MCF 10A (cell line): ENCODE measurements at regions not wholly inside any gene's neighbourhood (a gene's known extent, or its start where the extent isn't known, plus 50 kb on each side); places are given as distances from the start of the nearest gene placed in this dataset.
A peak's percentile ranks its signal among the peaks of the same experiment; 100 is the strongest.

Experiments
- BruUV-seq: library from RNA; stranded (reverse); fragments of 400-500 nt; replicated peaks from 2 replicates; lab custom pipeline; 2021; lab: Mats Ljungman, UMichigan
- CTCF ChIA-PET: fragments of 300-600 bp; sonication (Branson Sonifier 250); formaldehyde crosslinking; extraction: SDS; loops from one replicate; lab custom pipeline; 2021; ENCODE audit warnings: antibody characterized with exemption, inconsistent platforms; lab: Yijun Ruan, JAX
- POLR2A ChIA-PET: fragments of 300-600, 350-650 bp; sonication (Branson Sonifier 250); formaldehyde crosslinking; extraction: SDS; loops from one replicate; lab custom pipeline; 2020; ENCODE audit warnings: antibody characterized with exemption, inconsistent platforms; lab: Yijun Ruan, JAX
- DNase-seq: peaks from one replicate; pipeline ENCODE4 v3.0.0-alpha.2; 2018; ENCODE audit not compliant: unreplicated experiment
- H3K27ac Mint-ChIP-seq: one replicate; pipeline ENCODE4 v1.8.0; 2022; ENCODE audit warnings: mild to moderate bottlenecking, low read depth, mixed read lengths; ENCODE audit not compliant: unreplicated experiment
- H3K27me3 Mint-ChIP-seq: one replicate; pipeline ENCODE4 v1.8.0; 2022; ENCODE audit warnings: mixed read lengths; ENCODE audit not compliant: insufficient read depth, unreplicated experiment
- H3K36me3 Mint-ChIP-seq: one replicate; pipeline ENCODE4 v1.8.0; 2022; ENCODE audit warnings: mild to moderate bottlenecking, moderate library complexity, mixed read lengths; ENCODE audit not compliant: insufficient read depth, unreplicated experiment
- H3K4me1 Mint-ChIP-seq: one replicate; pipeline ENCODE4 v1.8.0; 2022; ENCODE audit warnings: mixed read lengths; ENCODE audit not compliant: insufficient read depth, unreplicated experiment
- H3K4me3 Mint-ChIP-seq: one replicate; pipeline ENCODE4 v1.8.0; 2022; ENCODE audit warnings: mild to moderate bottlenecking, moderate library complexity, mixed read lengths; ENCODE audit not compliant: unreplicated experiment
- H3K9me3 Mint-ChIP-seq: one replicate; pipeline ENCODE4 v1.8.0; 2022; ENCODE audit warnings: mixed read lengths; ENCODE audit not compliant: unreplicated experiment
- CTCF ChIP-seq: fragments of 200-600 bp; IDR thresholded peaks from one replicate; pipeline ENCODE4 v1.8.0; 2022; ENCODE audit warnings: antibody characterized with exemption, mild to moderate bottlenecking; ENCODE audit not compliant: unreplicated experiment
- intact Hi-C: fragments of 100-400 bp; cut with micrococcal nuclease; formaldehyde crosslinking; loops from 2 replicates; pipeline ENCODE4 v1.14.1; 2022

GRCh38 chr6:33965766-33966165 is 162.0 kb upstream of the MLN start:
- no peaks in the 10 kb centered on the region for H3K36me3 Mint-ChIP-seq
- H3K27me3 Mint-ChIP-seq = peaks cover 37% of the 10 kb centered on the region
- TF ChIP-seq CTCF = no peak
- no TSS peak for BruUV-seq
- CTCF ChIA-PET = interaction anchor here (0.6 kb wide), 1 partner anchor 205 kb away, joined by 3 read pairs; no protein-coding TSS in a partner anchor
- peaks cover 7% of the 10 kb centered on the region for H3K9me3 Mint-ChIP-seq
- no peak overlapping the region for H3K4me3 Mint-ChIP-seq
- peaks cover 7% of the 10 kb centered on the region for H3K4me1 Mint-ChIP-seq
- DNase-seq = peak; percentile 76
- POLR2A ChIA-PET = interaction anchor here (0.6 to 1.3 kb wide), 2 partner anchors 8 to 126 kb away, joined by 3 to 4 read pairs; no protein-coding TSS in a partner anchor
- H3K27ac Mint-ChIP-seq = no peak overlapping the region
- intact Hi-C loops = no loop called here

GRCh38 chr6:33964387-33964786 is 160.6 kb upstream of the MLN start:
- H3K4me3 Mint-ChIP-seq = no peak overlapping the region
- H3K4me1 Mint-ChIP-seq = peaks cover 7% of the 10 kb centered on the region
- H3K27ac Mint-ChIP-seq = no peak overlapping the region
- TF ChIP-seq CTCF = no peak
- intact Hi-C loops = no loop called here
- peaks cover 23% of the 10 kb centered on the region for H3K27me3 Mint-ChIP-seq
- CTCF ChIA-PET = interaction anchor here (0.5 kb wide), 1 partner anchor 645 kb away, joined by 4 read pairs; no protein-coding TSS in a partner anchor
- H3K9me3 Mint-ChIP-seq = peaks cover 7% of the 10 kb centered on the region
- no peaks in the 10 kb centered on the region for H3K36me3 Mint-ChIP-seq
- DNase-seq = no peak
- no TSS peak for BruUV-seq
- POLR2A ChIA-PET = no interaction called here

GRCh38 chr6:33963136-33963750 is 159.4 kb upstream of the MLN start:
- H3K27ac Mint-ChIP-seq = no peak overlapping the region
- H3K36me3 Mint-ChIP-seq = no peaks in the 10 kb centered on the region
- DNase-seq = no peak
- POLR2A ChIA-PET = no interaction called here
- intact Hi-C loops = no loop called here
- no peak overlapping the region for H3K4me3 Mint-ChIP-seq
- peaks cover 7% of the 10 kb centered on the region for H3K4me1 Mint-ChIP-seq
- peaks cover 12% of the 10 kb centered on the region for H3K27me3 Mint-ChIP-seq
- CTCF ChIA-PET = no interaction called here
- no peak for TF ChIP-seq CTCF
- peaks cover 7% of the 10 kb centered on the region for H3K9me3 Mint-ChIP-seq
- no TSS peak for BruUV-seq

- Mint-ChIP-seq H3K9me3 (peaks cover 7% of the 10 kb centered on the region), H3K27ac (no peak overlapping the region), H3K4me3 (no peak overlapping the region), H3K36me3 (no peaks in the 10 kb centered on the region), H3K27me3 (peaks cover 4% of the 10 kb centered on the region), H3K4me1 (peaks cover 7% of the 10 kb centered on the region)
- ChIA-PET CTCF (interaction anchor here (2.0 kb wide), 1 partner anchor 251 kb away, joined by 6 read pairs; the partner anchor contains the start of gene UQCC2), POLR2A (interaction anchor here (0.6 kb wide), 1 partner anchor 30 kb away, joined by 3 read pairs; no protein-coding TSS in a partner anchor)
- DNase-seq = peak; percentile 64
- intact Hi-C loops = no loop called here
- no peak for TF ChIP-seq CTCF
- no TSS peak for BruUV-seq
Observed at GRCh38 chr6:33962246-33963027, 158.6 kb upstream of the MLN start.
